ENCODE measurements at regions not wholly inside any gene's neighbourhood (a gene's known extent, or its start where the extent isn't known, plus 50 kb on each side); places are given as distances from the start of the nearest gene placed in this dataset.
"Not testable (repeated sequence)": the region's sequence is repeated elsewhere in the genome, so short reads cannot be mapped to it uniquely, and the experiment has no call there.

- DNase-seq (ENCODE audit: low read depth), result no peak
Measured at GRCh38 chr9:113705306-113705927, 170.7 kb upstream of the ZNF618 start.

GRCh38 chr9:113705928-113706519 lies 170.1 kb upstream of the ZNF618 start:
- DNase-seq (ENCODE audit: low read depth), result no peak

DNA sequence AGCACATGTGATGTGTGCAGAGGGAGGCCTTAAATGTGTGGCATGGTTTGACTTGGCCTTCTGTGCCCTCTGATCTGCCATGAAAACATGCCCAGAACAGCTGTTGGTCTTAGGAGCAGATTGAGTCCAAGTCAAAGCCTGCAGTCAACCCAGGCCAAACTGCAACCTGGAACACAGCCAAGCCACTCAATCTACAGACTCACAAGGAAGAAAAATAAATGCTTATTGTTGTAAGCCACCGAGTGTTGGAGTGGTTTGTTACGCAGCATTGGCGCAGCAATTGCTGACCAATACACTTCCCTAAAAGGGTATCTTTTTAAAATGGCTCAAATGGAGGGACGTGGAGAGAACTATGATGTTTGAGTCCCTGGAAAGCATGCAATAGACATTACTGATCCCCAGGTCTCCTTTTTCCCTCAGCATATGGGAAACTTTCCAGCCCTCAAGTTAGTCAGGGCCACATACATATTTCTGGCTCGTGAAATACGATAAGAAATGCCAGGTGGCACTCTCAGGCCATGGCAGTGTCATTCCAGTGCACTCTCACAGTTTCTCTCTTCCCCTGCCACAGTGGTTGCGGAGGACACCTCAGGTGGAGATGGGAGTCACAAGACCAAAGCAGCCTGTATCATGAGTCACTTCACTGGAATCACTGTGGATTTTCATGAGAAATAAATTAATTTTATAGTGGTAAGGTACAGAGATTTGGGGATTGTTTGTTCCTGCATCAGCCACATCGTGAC lies 168.0 kb upstream of the ZNF618 start:
- no peak for DNase-seq (ENCODE audit: low read depth)

GRCh38 chr9:113708821-113709713 lies 167.0 kb upstream of the ZNF618 start:
- DNase-seq (ENCODE audit: low read depth), result no peak

DNA sequence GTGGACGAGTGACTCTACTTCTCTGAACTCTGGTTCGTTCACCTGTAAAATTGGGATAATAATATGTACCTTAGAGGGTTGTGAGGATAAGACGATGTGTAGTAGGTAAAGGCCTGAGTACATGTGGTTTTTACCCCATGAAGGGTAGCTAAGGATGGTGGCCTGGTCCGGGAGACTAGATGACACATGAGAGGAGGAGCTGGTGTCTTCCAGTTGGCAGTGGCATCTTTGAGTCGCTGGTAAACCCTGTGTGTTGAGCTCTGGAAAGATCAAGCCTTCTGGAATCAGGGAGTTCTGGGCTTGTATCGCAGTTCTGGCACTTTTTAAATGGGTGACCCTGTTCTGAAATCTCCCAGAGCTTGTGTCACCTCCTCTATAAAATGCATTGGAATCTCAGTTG lies 166.4 kb upstream of the ZNF618 start:
- DNase-seq (ENCODE audit: low read depth), result no peak

DNA sequence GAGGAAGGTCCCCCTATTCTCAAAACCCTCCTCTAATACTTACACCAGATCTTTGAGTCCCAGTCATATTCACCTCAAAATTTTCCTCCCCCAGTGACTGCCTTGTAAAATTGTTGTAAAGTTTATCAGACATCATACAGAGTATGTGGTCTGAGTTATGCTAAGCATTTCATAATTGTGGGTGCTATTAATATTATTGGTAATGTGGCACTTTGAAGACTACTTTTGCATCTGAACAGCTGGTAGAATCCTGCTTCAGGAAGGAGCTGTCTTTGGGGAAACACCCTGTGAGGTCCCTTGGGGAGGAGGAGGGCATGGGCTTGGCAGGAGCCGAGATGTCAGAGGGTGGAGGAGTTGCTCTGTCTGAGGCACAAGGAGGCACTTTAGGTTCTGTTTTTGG lies 164.9 kb upstream of the ZNF618 start:
- DNase-seq (ENCODE audit: low read depth), result no peak

- no peak for DNase-seq (ENCODE audit: low read depth)
Measured at GRCh38 chr9:113712053-113712452, 164.1 kb upstream of the ZNF618 start.

DNA sequence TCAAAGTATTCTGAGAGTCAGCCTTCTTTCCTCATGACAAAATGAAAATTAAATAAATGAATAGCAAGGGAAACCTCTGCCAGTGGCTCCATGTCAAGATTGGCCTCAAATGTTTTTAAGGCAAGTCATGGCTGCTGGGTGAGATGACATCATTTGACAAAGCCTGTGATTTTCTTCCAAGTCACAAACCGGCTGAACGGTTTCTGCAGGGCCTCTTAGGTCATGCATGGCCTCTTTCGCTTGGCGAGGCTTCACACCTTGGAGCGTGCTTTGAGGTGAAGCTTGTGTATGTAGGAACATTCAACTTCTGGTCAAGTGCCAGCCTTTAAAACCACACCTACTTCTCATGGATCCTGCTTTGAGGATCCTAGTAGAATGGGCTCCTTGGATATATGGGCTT lies 161.0 kb upstream of the ZNF618 start:
- DNase-seq (ENCODE audit: low read depth), result peak; percentile 20

DNA sequence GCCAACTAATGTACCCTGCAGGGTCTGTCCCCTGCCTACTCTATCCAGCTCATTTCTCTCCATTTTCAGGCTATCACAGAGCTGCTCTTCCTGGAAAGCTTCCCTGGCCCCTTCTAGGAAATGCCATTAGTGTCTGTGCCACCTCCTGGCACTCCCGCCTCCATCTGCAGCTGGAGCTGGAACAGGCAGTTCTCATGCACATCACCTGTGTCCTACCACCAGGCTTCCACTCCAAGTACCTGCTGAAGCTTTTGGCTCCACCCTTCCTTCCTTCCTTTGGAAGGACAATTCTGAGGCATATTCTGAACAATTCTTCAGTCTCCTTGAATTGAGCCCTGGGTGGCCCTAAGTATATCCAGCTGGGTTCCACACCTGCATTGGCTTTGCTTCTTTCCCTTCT lies 156.2 kb upstream of the ZNF618 start:
- no peak for DNase-seq (ENCODE audit: low read depth)

DNA sequence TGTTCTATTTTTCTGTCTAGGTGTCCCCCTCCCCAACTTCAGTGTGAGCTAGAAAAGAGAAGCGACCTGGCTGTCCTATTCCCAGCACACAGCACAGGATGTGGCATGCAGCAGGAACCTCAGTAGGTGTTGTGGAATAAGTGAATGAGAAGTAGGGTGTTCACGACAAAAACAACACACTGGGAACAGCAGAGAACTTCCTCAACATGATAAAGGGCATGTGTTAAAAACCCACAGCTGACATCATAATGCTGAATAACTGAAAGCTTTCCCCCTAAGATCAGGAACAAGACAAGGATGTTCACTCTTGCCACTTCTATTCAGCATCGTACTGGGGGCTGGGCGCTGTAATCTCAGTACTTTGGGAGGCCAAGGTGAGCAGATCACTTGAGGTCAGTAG lies 155.6 kb upstream of the ZNF618 start:
- DNase-seq (ENCODE audit: low read depth), result no peak

DNA sequence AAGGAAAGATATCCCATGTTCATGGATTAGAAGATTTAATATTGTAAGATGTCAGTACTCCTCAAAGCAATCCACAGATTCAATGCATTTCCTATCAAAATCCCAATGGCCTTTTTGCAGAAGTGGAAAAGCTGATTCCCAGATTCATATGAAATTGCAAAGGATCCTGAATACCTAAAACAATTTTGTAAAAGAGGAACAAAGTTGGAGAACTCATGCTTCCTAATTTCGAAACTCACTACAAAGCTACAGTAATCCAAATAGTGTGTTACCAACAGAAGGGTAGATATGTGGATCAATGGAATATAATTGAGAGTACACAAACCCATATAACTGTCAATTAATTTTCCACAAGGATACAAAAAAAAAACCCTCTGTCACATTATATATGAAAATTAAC lies 154.3 kb upstream of the ZNF618 start:
- no peak for DNase-seq (ENCODE audit: low read depth)

DNA sequence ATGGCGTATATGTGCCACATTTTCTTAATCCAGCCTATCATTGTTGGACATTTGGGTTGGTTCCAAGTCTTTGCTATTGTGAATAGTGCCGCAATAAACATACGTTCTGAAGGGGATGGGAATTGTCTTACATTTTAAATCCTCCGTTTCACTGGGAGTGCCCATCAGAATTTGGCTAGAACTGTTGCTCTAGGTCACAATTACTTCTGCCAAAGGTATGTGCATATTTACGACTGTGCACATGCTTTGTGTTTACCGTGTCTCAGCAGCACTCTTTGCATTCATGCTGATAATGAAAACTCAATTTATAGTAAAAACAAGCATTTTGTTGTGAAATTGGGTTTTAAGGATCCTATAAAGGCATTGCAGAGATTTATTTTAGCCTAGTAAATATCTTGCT lies 151.9 kb upstream of the ZNF618 start:
- no peak for DNase-seq (ENCODE audit: low read depth)

GRCh38 chr9:113728989-113729388 lies 147.1 kb upstream of the ZNF618 start:
- no peak for DNase-seq (ENCODE audit: low read depth)

- DNase-seq (ENCODE audit: low read depth), result no peak
Measured at GRCh38 chr9:113734826-113735225, 141.3 kb upstream of the ZNF618 start.

DNA sequence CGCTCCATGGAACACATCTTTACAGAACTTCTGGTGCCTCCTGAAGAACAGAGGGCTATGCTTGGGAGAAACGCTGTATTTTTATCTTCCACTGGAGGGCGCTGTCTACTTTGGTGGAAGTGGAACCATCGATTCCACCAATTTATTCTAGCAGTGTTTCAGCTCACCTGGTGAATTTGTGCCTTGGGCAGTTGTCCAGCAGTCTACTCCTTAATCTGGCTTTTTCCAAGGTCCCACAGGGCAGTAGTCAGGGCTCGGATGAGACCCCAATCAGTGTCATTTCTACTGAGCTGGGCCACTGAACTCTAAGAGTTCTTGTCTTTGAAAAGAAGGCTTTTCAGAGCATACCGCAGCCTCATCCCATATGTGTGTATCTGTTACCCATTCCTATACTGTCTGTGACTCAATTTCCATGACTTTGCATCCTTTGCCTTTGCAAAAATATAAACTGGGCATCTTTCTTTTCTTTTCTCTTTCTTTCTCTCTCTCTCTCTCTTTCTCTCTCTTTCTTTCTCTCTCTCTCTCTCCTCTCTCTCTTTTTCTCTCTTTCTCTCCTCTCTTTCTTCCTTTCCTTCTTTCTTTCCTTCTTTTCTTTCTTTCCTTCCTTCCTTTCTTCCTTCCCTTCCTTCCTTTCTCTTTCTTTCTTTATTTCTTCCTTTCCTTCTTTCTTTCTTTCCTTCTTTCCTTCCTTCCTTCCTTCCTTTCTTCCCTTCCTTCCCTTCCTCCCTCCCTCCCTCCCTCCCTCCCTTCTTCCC lies 138.4 kb upstream of the ZNF618 start:
- DNase-seq (ENCODE audit: low read depth), result no peak

GRCh38 chr9:113738496-113738892 lies 137.6 kb upstream of the ZNF618 start:
- DNase-seq (ENCODE audit: low read depth), result no peak

GRCh38 chr9:113738893-113739604 lies 137.1 kb upstream of the ZNF618 start:
- DNase-seq (ENCODE audit: low read depth), result no peak

DNA sequence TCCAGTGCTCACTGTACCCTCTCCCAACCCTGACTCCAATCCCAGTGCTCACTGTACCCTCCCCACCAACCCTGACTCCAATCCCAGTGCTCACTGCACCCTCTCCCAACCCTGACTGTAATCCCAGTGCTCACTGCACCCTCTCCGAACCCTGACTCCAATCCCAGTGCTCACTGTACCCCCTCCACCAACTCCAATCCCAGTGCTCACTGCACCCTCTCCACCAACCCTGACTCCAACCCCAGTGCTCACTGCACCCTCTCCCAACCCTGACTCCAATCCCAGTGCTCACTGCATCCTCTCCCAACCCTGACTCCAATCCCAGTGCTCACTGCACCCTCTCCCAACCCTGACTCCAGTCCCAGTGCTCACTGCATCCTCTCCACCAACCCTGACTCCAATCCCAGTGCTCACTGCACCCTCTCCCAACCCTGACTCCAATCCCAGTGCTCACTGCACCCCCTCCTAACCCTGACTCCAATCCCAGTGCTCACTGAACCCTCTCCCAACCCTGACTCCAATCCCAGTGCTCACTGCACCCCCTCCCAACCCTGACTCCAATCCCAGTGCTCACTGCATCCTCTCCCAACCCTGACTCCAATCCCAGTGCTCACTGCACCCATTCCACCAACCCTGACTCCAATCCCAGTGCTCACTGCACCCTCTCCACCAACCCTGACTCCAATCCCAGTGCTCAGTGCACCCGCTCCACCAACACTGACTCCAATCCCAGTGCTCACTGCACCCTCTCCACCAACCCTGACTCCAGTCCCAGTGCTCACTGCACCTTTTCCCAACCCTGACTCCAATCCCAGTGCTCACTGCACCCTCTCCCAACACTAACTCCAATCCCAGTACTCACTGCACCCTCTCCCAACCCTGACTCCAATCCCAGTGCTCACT lies 136.3 kb upstream of the ZNF618 start:
- not testable (repeated sequence) for DNase-seq (ENCODE audit: low read depth)

- DNase-seq (ENCODE audit: low read depth), result peak; percentile 69
Measured at GRCh38 chr9:113740508-113741500, 135.3 kb upstream of the ZNF618 start.
